K562 (cell line): ENCODE measurements at regions not wholly inside any gene's neighbourhood (a gene's known extent, or its start where the extent isn't known, plus 50 kb on each side); places are given as distances from the start of the nearest gene placed in this dataset.

Source experiments
- ZBTB40 ChIP-seq, 2 experiments: fragments of 450-650 bp in 1 of 2; sonication (generic) in 1 of 2; formaldehyde crosslinking in 1 of 2; IDR thresholded peaks; 2 replicates each; pipeline versions ENCODE4 v1.7.1 to v1.9.0; 2016 to 2022; ENCODE audit warnings: inconsistent platforms in 1 of 2, mild to moderate bottlenecking in 1 of 2, missing genetic modification reagents in 1 of 2

DNA sequence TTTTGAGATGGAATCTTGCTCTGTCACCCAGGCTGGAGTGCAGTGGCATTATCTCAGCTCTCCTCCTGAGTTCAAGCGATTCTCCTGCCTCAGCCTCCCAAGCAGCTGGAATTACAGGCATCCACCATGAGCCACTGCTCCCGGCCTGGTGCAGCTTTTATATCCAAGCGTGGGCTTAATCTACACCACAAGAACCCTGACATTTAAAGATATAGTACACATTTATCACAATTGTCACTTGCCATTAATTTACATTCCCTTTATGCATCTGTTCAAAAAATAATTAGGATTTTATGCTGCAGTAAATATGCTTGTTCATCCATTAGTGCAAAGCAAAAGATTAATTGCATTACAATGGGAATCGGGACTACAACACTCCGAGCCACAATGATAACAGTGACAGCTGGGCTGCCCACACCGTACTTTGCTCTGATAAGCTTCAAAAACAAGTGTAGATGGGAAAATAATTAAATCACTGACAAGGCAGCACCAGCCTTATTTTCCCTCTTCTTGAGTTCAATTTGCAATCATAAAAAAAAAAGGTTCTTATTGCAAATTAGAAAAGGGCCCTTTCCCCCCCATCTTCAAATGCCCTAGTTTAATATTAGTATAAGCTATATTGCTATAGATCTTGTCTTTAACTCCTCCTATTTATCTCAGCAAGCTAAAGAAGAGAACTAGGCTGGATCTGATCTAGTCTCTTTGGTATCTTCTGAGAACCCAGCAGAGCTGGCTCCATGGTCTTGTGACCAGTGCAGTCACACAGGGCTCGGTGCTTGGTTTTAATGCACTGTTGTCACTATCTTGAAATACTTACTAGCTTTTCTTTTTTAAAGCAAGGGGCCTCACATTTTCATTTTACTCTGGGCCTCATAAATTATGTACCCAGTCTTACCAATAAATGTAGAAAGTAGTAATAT lies 206.2 kb upstream of the LRRC4C start (continued):
- TF ChIP-seq ZBTB40 (IDR thresholded peaks at IDR 0.05) = no peak
- TF ChIP-seq ZBTB40 (CRISPR knock-in tag; IDR thresholded peaks at IDR 0.05) = no peak
